ENCODE measurements at regions not wholly inside any gene's neighbourhood (a gene's known extent, or its start where the extent isn't known, plus 50 kb on each side); places are given as distances from the start of the nearest gene placed in this dataset.
A peak's percentile ranks its signal among the peaks of the same experiment; 100 is the strongest.
"Not testable (repeated sequence)": the region's sequence is repeated elsewhere in the genome, so short reads cannot be mapped to it uniquely, and the experiment has no call there.

- DNase-seq (ENCODE audit: low read depth, low spot score) = no peak
Measured at GRCh38 chr5:130724658-130725057, 440.4 kb downstream of the HINT1 start.

DNA sequence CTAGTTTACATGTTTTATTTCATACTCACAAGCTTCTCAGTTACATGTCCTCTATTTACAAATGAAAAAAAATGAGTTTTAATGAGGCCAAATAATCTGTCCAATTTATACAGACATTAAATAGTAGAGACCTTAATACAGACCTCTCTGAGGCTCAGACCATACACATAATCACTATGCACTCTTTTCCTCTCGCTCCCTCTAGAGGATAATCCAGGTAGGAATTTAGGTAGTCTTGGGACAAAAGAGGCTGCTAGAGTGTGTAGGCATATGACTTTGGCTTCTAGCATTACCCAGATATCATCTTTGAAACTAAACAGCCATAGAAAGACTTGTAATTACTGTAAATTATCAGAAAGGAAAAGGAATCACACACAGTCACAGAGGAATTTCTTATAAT is 444.7 kb downstream of the HINT1 start:
- DNase-seq (ENCODE audit: low read depth, low spot score) = peak; percentile 75

GRCh38 chr5:130715541-130715940 is 449.5 kb downstream of the HINT1 start:
- DNase-seq (ENCODE audit: low read depth, low spot score) = peak; percentile 31

DNA sequence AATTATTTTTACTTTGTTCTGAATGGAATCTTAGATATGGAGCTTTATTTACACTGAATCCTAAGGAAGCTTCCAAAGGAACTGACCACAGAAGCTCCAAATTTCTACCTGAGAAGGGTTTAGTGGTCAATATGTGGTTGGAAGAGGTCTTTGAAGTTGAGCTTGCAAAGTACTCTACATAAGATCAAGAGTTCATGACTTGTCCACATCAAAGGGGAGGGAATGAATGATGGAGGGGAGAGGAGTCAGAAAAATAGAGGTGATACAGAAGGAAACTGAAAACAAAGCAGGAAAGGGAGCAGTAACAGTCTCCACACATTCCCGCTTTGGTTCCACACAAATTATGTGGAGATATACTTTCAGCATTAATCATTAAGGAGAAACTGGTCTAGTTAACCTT is 450.9 kb downstream of the HINT1 start:
- DNase-seq (ENCODE audit: low read depth, low spot score) = no peak

- DNase-seq (ENCODE audit: low read depth, low spot score) = no peak
Measured at GRCh38 chr5:130712324-130712723, 452.7 kb downstream of the HINT1 start.

GRCh38 chr5:130710596-130710995 is 454.5 kb downstream of the HINT1 start:
- DNase-seq (ENCODE audit: low read depth, low spot score) = peak; percentile 69

GRCh38 chr5:130708754-130709153 is 456.3 kb downstream of the HINT1 start:
- DNase-seq (ENCODE audit: low read depth, low spot score) = no peak

- DNase-seq (ENCODE audit: low read depth, low spot score) = no peak
Measured at GRCh38 chr5:130706696-130707095, 458.4 kb downstream of the HINT1 start.

DNA sequence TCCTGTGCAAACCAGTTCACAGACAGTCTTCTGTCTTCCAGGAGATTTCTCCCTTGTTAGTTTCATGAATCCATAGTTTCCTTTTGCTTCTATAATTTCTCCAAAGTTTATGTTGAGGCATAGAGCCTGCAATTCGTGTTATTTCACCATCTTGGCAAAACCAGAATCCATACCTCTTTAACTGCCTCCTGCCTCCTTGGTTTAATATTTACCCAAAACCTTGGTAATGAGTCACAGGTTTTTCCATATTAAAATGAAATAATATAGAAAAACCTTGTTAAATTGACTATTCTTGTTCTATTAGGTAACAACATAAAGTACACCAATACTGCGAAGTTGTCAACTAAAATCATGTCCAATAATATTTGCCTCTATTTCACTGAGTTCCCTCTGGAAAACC is 459.7 kb downstream of the HINT1 start:
- no peak for DNase-seq (ENCODE audit: low read depth, low spot score)

GRCh38 chr5:130693509-130693908 is 471.5 kb downstream of the HINT1 start:
- DNase-seq (ENCODE audit: low read depth, low spot score) = no peak

- no peak for DNase-seq (ENCODE audit: low read depth, low spot score)
Measured at GRCh38 chr5:130692770-130693169, 472.3 kb downstream of the HINT1 start.

GRCh38 chr5:130689831-130690230 is 475.2 kb downstream of the HINT1 start:
- no peak for DNase-seq (ENCODE audit: low read depth, low spot score)

DNA sequence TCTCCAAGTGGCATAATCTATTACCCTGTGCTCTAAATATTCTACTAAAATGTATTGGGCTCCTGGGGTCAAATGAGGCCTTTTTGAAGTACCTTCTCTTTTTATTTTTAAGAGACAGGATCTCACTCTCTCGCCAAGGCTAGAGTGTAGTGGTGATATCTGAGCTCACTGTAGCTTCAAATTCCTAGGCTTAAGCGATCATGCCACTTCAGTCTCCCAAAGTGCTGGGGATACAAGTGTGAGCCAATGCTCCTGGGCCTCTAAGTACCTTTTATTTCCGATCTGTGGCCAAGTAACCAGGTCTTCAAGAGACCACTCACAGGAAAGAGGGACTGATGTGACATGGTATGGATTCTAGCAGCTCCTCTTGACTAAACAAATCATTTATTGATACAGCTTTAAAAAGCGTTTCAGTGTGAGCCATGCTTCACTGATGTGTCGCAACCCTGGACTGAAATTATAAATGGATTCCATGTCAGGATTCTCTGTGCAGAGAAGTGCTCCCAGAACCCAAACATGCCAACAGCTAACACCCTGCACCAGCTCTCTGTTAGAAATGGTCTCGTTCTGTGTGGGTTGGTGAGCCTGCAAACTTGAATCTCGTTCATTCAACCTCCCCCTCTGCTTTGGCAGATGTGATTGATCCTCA is 477.8 kb downstream of the HINT1 start:
- no peak for DNase-seq (ENCODE audit: low read depth, low spot score)

GRCh38 chr5:130678637-130679036 is 486.4 kb downstream of the HINT1 start:
- no peak for DNase-seq (ENCODE audit: low read depth, low spot score)

GRCh38 chr5:130666462-130666861 is 498.6 kb downstream of the HINT1 start:
- DNase-seq (ENCODE audit: low read depth, low spot score) = no peak

DNA sequence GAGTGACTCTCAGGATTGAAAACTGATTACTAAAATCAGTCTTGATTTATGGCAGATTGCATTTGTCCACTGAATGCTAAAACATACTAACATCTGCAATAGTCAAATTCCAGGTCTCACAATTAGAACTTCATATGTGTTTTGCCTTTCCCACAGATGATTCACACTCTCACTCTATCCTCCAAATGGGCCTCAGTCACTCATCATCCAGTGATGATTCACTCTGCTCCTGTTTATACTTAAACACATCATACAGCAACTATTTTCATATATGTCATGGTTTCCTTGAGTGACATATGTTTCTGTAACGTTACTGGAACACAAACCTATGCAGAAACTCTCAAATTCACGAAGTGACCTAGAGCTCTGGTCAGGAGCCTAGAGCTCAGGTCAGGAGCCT is 512.9 kb downstream of the HINT1 start:
- peak; percentile 48 for DNase-seq (ENCODE audit: low read depth, low spot score)

DNA sequence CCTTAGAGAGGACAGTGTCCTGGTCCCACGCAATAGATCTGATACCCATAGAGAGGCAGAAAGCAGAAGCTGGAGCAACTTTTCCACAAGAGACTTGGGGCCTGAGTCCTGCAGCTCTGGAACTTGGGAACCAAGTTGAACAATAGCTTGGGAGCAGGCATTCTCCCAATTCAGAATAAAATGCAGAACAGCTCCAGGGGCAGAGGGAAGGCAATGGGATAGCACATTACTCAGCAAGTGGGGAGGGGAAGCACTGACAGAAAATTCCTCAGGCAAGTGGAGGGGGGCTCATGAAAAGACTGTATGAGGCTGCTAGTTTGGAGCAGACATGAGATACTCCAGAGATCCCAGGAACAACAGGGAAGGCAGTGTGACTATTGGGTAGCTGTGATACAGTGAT is 513.6 kb downstream of the HINT1 start:
- no peak for DNase-seq (ENCODE audit: low read depth, low spot score)

- no peak for DNase-seq (ENCODE audit: low read depth, low spot score)
Measured at GRCh38 chr5:130643321-130643720, 521.7 kb downstream of the HINT1 start.

GRCh38 chr5:130642461-130642860 is 522.6 kb downstream of the HINT1 start:
- DNase-seq (ENCODE audit: low read depth, low spot score) = no peak

- DNase-seq (ENCODE audit: low read depth, low spot score) = no peak
Measured at GRCh38 chr5:130627145-130627544, 537.9 kb downstream of the HINT1 start.

DNA sequence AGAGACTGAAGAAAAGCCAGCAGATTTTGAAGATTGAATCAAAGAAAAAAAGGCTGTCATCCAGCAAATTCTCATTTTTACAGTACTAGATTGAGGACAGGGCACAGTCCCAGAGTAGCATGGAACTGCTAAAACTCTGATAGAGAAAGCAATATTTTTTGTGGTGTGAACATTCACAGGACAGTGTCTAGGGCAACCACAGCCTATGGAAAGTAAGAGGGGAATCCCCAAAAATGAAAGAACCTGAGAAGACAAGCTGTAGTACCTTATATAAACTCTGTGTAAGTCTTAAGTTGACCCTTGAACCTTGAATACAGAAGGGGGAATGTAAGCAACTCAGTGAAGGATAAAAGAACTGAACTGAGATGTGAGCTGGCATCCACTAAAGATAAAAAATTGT is 540.3 kb downstream of the HINT1 start:
- no peak for DNase-seq (ENCODE audit: low read depth, low spot score)

DNA sequence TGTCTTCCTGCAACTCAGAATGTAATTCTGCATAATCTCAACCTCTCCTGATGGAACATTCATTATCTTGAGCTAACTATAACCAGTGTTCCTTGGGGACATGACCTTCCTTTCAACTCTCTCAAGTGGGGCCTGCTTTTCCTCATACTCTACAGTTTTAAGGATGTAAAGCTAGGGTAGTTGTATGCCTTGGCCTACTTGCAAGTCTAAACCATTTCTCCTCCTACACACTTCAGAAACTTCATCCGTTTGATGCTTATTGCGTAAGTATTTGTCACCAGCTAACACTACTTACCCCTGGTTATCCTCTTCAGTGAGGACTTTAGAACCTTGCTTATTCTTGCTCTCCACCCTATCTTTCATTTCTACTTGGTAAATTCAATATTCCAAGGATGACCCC is 548.9 kb downstream of the HINT1 start:
- no peak for DNase-seq (ENCODE audit: low read depth, low spot score)

DNA sequence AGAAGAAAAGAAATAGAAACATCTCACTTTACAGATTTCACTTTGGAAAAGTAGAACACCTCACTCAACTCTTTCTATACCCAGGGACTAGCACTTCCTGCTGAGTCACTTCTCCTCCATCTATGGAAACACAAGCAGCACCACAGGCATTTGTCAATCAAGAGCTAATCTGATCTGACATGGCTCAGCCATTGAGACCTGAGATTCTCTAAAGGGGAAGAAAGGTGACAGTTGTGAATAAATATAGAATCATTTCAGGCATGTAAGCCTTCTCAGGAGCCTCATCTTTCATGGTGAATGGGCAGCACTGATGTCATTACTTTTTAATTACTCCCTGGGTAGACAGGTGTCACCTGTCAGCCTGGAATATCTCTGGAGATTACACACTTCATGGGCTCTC is 559.8 kb downstream of the HINT1 start:
- peak; percentile 2 for DNase-seq (ENCODE audit: low read depth, low spot score)

- DNase-seq (ENCODE audit: low read depth, low spot score) = not testable (repeated sequence)
Measured at GRCh38 chr5:130596647-130597046, 568.4 kb downstream of the HINT1 start.

Data from astrocyte of the hippocampus (primary cell).